B cell (primary cell): ENCODE measurements at regions not wholly inside any gene's neighbourhood (a gene's known extent, or its start where the extent isn't known, plus 50 kb on each side); places are given as distances from the start of the nearest gene placed in this dataset.

Experiments
- ATAC-seq: fragments of 200-7000 bp; cut with Tn5 transposase; one replicate; pipeline ENCODE4 v1.10.0; 2021; ENCODE audit warnings: low read depth, mild to moderate bottlenecking, moderate number of reproducible peaks, moderate library complexity
- CTCF ChIA-PET: fragments of 350-600 bp; sonication (Branson Sonifier 250); formaldehyde crosslinking; loops from one replicate; lab custom pipeline; 2021; ENCODE audit warnings: antibody characterized with exemption, inconsistent platforms; lab: Charles Lee
- POLR2A ChIA-PET: fragments of 350-600 bp; sonication (Branson Sonifier 250); formaldehyde crosslinking; loops from one replicate; lab custom pipeline; 2021; ENCODE audit warnings: antibody characterized with exemption; lab: Charles Lee
- DNase-seq: peaks from one replicate; pipeline ENCODE4 v3.0.0; 2013
- H2AFZ ChIP-seq: 2 replicates; pipeline ENCODE4 v1.6.1; 2012; ENCODE audit warnings: mild to moderate bottlenecking, low read depth, low read length; ENCODE audit not compliant: insufficient read depth, poor library complexity, severe bottlenecking
- H3K27ac ChIP-seq, 2 donors: 1 replicate in 1 of 2; 2 replicates in 1 of 2; pipeline ENCODE4 v1.5.1; 2012 to 2013; ENCODE audit warnings: low read length in 2 of 2, mild to moderate bottlenecking in 2 of 2, moderate library complexity in 1 of 2
- H3K27me3 ChIP-seq, 4 experiments: fragments of 200-600 bp in 1 of 4; sonication (generic) in 1 of 4; replicated peaks in 1 of 4; 1 replicate in 2 of 4; 2 replicates in 2 of 4; pipeline versions ENCODE4 v1.6.1 to v1.7.0; 2013 to 2016; ENCODE audit warnings: low read length in 3 of 4, mild to moderate bottlenecking in 2 of 4, mixed read lengths in 1 of 4, moderate library complexity in 1 of 4; ENCODE audit not compliant: insufficient read depth in 4 of 4, control insufficient read depth in 3 of 4; ENCODE audit errors: control extremely low read depth in 1 of 4
- H3K36me3 ChIP-seq, 2 experiments: replicated peaks in 1 of 2; 1 replicate in 1 of 2; 2 replicates in 1 of 2; pipeline versions ENCODE4 v1.6.1 to v1.7.1; 2013; ENCODE audit warnings: low read length in 1 of 2; ENCODE audit not compliant: insufficient read depth in 2 of 2, control insufficient read depth in 1 of 2; ENCODE audit errors: control extremely low read depth in 1 of 2, extremely low read depth in 1 of 2
- H3K4me1 ChIP-seq, 2 donors: fragments of 200-600 bp in 1 of 2; sonication (generic) in 1 of 2; 1 replicate in 1 of 2; 2 replicates in 1 of 2; pipeline versions ENCODE4 v1.5.1 to v1.6.1; 2013 to 2017; ENCODE audit warnings: low read length in 2 of 2; ENCODE audit not compliant: control insufficient read depth in 2 of 2, insufficient read depth in 2 of 2
- H3K4me2 ChIP-seq: replicated peaks from 2 replicates; pipeline ENCODE3; 2012; ENCODE audit warnings: mild to moderate bottlenecking, low read depth, low read length; ENCODE audit not compliant: poor library complexity, severe bottlenecking
- H3K4me3 ChIP-seq, 5 experiments: fragments of 200-600 bp in 1 of 5; sonication (generic) in 1 of 5; 1 replicate in 3 of 5; 2 replicates in 2 of 5; pipeline versions ENCODE4 v1.5.1 to v1.7.0; 2011 to 2016; ENCODE audit warnings: low read length in 4 of 5, mild to moderate bottlenecking in 4 of 5, low read depth in 2 of 5, control low read depth in 1 of 5, moderate library complexity in 1 of 5; ENCODE audit not compliant: insufficient read depth in 1 of 5; ENCODE audit errors: control extremely low read depth in 1 of 5, extremely low read depth in 1 of 5
- H3K79me2 ChIP-seq: fragments of 200-600 bp; sonication (generic); one replicate; pipeline ENCODE4 v1.6.0; 2016; ENCODE audit warnings: low read length; ENCODE audit not compliant: control insufficient read depth, insufficient read depth
- H3K9ac ChIP-seq: fragments of 200-600 bp; sonication (generic); 2 replicates; pipeline ENCODE4 v1.6.1; 2017; ENCODE audit warnings: mild to moderate bottlenecking, low read length, moderate library complexity
- H3K9me3 ChIP-seq, 3 donors: one replicate each; pipeline versions ENCODE4 v1.6.1 to v1.7.1; 2013; ENCODE audit warnings: low read length in 2 of 3; ENCODE audit not compliant: control insufficient read depth in 2 of 3, insufficient read depth in 1 of 3; ENCODE audit errors: control extremely low read depth in 1 of 3
- H4K20me1 ChIP-seq: 2 replicates; pipeline ENCODE4 v1.6.0; 2012; ENCODE audit warnings: mild to moderate bottlenecking, low read length; ENCODE audit not compliant: insufficient read depth, control insufficient read depth, poor library complexity, severe bottlenecking
- H3K27ac Mint-ChIP-seq: one replicate; pipeline ENCODE4 v1.8.0; 2021; ENCODE audit warnings: mixed read lengths
- H3K27me3 Mint-ChIP-seq: one replicate; pipeline ENCODE4 v1.8.0; 2021; ENCODE audit warnings: mixed read lengths
- H3K4me1 Mint-ChIP-seq: one replicate; pipeline ENCODE4 v1.8.0; 2021; ENCODE audit warnings: mixed read lengths
- H3K4me3 Mint-ChIP-seq: one replicate; pipeline ENCODE4 v1.8.0; 2021; ENCODE audit warnings: mixed read lengths
- H3K9me3 Mint-ChIP-seq: one replicate; pipeline ENCODE4 v1.8.0; 2022; ENCODE audit warnings: mixed read lengths; ENCODE audit not compliant: insufficient read depth
- EZH2 ChIP-seq: IDR thresholded peaks from 2 replicates; pipeline ENCODE4 v1.6.1; 2012; ENCODE audit warnings: borderline replicate concordance, low read depth, mild to moderate bottlenecking, moderate library complexity, low read length; ENCODE audit not compliant: insufficient read depth, poor library complexity, severe bottlenecking
- WGBS: methylation state at CpG from one replicate; pipeline ENCODE4 v1.1.5; 2013; ENCODE audit warnings: missing lambda C conversion rate; ENCODE audit not compliant: insufficient coverage; 5-methylcytosine and 5-hydroxymethylcytosine counted together
- intact Hi-C: fragments of 100-400 bp; cut with micrococcal nuclease; formaldehyde crosslinking; loops from one replicate; pipeline ENCODE4 v1.10.0; 2022
- TF ChIP-seq, protein P1 (sequence below): fragments of 200-600 bp; IDR thresholded peaks from one replicate; pipeline ENCODE4 v1.8.0; 2022; ENCODE audit warnings: antibody characterized with exemption, mild to moderate bottlenecking

DNA sequence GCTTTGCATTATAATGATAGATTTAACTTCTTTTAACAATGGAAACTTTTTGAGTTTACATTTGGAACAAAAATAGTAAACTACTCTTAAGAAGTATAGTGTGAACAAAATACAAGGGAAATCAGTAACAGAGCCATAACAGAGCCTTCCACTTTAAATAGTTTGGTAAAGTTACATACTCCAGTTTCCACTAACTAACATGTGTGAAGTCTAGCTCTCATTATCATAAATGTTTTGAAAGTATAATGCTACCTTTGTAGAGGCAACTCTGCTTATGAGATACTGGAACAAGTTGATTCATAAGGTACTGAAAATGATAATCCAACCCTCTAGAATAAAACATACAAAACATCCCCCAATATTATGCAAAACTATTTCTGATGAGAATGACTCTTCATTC is 1155.1 kb upstream of the ADGRL2 start:
- Histone ChIP-seq H3K4me2 (peak overlapping the region; percentile 6), H3K27ac (no peak overlapping the region), H4K20me1 (no peaks in the 10 kb centered on the region), H3K9me3 (peaks cover 0 to 2% (median 0%) of the 10 kb centered on the region in 3 donors), H2AFZ (no peak overlapping the region), H3K9ac (no peak overlapping the region), H3K4me3 (no peak overlapping the region), H3K27me3 (no peaks in the 10 kb centered on the region), H3K4me1 (peaks cover 0 to under 1% of the 10 kb centered on the region in 2 donors), H3K79me2 (no peaks in the 10 kb centered on the region), H3K36me3 (peaks cover 0 to 4% of the 10 kb centered on the region in 2 experiments)
- H3K27me3 Mint-ChIP-seq = no peaks in the 10 kb centered on the region
- ATAC-seq = no peak
- peaks cover 14% of the 10 kb centered on the region for H3K4me1 Mint-ChIP-seq
- H3K27ac Mint-ChIP-seq = no peak overlapping the region
- ChIA-PET POLR2A (no interaction called here), CTCF (no interaction called here)
- no peaks in the 10 kb centered on the region for H3K9me3 Mint-ChIP-seq
- no peak overlapping the region for H3K4me3 Mint-ChIP-seq
- DNase-seq = no peak
- no peak for TF ChIP-seq EZH2
- TF ChIP-seq, protein P1, sequence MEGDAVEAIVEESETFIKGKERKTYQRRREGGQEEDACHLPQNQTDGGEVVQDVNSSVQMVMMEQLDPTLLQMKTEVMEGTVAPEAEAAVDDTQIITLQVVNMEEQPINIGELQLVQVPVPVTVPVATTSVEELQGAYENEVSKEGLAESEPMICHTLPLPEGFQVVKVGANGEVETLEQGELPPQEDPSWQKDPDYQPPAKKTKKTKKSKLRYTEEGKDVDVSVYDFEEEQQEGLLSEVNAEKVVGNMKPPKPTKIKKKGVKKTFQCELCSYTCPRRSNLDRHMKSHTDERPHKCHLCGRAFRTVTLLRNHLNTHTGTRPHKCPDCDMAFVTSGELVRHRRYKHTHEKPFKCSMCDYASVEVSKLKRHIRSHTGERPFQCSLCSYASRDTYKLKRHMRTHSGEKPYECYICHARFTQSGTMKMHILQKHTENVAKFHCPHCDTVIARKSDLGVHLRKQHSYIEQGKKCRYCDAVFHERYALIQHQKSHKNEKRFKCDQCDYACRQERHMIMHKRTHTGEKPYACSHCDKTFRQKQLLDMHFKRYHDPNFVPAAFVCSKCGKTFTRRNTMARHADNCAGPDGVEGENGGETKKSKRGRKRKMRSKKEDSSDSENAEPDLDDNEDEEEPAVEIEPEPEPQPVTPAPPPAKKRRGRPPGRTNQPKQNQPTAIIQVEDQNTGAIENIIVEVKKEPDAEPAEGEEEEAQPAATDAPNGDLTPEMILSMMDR = no peak
- intact Hi-C loops = no loop called here

DNA sequence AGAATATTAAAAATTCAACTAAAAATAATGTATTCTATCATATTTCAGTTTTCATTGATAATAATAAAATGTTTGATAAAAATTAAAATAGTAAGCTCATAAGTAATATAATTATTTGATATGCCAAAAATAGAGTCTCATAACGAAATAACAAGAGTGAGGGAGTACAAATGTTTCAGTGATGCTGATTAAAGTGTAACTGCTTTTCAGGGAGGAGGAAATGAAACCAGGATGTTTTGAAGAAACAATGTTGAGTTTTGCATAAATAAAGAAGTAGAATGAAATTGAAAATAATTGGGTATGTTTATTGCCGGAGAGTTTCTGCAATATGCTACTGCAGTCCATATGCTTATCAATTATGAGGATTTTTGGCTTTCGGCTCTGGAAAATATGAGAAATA is 1159.8 kb upstream of the ADGRL2 start:
- Mint-ChIP-seq H3K9me3 (no peaks in the 10 kb centered on the region), H3K4me1 (peaks cover 26% of the 10 kb centered on the region), H3K4me3 (peak overlapping the region; percentile 87), H3K27ac (peak overlapping the region; percentile 88), H3K27me3 (no peaks in the 10 kb centered on the region)
- H3K79me2 ChIP-seq = no peaks in the 10 kb centered on the region
- H2AFZ ChIP-seq = no peak overlapping the region
- WGBS = no CpG with 5 or more reads among the region's 3 CpGs
- H3K9ac ChIP-seq = peak overlapping the region; percentile 63
- peaks cover 0 to 6% (median 2%) of the 10 kb centered on the region in 3 donors for H3K9me3 ChIP-seq
- peak overlapping the region; percentile 31 to 54 for H3K27ac ChIP-seq
- ATAC-seq (peak; percentile 48), DNase-seq (peak; percentile 49)
- CTCF ChIA-PET = no interaction called here
- intact Hi-C loops = no loop called here
- no peaks in the 10 kb centered on the region for H3K36me3 ChIP-seq
- H4K20me1 ChIP-seq = no peaks in the 10 kb centered on the region
- H3K4me3 ChIP-seq = peak overlapping the region; percentile 29 to 90 (median 64)
- TF ChIP-seq EZH2 = no peak
- TF ChIP-seq, protein P1 = no peak
- POLR2A ChIA-PET = no interaction called here
- H3K4me2 ChIP-seq = peak overlapping the region; percentile 63
- H3K4me1 ChIP-seq = peaks cover 12 to 21% of the 10 kb centered on the region in 2 donors
- no peaks in the 10 kb centered on the region for H3K27me3 ChIP-seq
